H1 (cell line): ENCODE measurements at regions not wholly inside any gene's neighbourhood (a gene's known extent, or its start where the extent isn't known, plus 50 kb on each side); places are given as distances from the start of the nearest gene placed in this dataset.

ENCODE experiments used
- CTCF ChIA-PET: fragments of 300-600 bp; sonication (Branson Sonifier 250); formaldehyde crosslinking; loops from one replicate; lab custom pipeline; 2021; ENCODE audit not compliant: partially characterized antibody; lab: Charles Lee
- POLR2A ChIA-PET: fragments of 300-600 bp; sonication (Branson Sonifier 250); formaldehyde crosslinking; loops from one replicate; lab custom pipeline; 2021; ENCODE audit warnings: inconsistent platforms; ENCODE audit not compliant: partially characterized antibody; lab: Charles Lee
- DNase-seq, 2 experiments: peaks; one replicate each; pipeline versions ENCODE4 v3.0.0 to v3.0.0-alpha.2; 2010 to 2022; ENCODE audit warnings: low spot score in 2 of 2, low read depth in 1 of 2, mixed read lengths in 1 of 2
- FAIRE-seq: peaks from 2 replicates; lab custom pipeline; 2011; peaks lifted over from hg19 to GRCh38; lab: Jason Lieb, UNC
- H2AFZ ChIP-seq: 2 replicates; pipeline ENCODE4 v1.8.1; 2012; ENCODE audit warnings: low read length, inconsistent platforms
- H2AK5ac ChIP-seq: 2 replicates; pipeline ENCODE4 v1.6.1; 2013; ENCODE audit warnings: low read depth, low read length
- H2BK120ac ChIP-seq: replicated peaks from 2 replicates; pipeline ENCODE3; 2013; ENCODE audit warnings: low read depth, low read length, inconsistent platforms
- H2BK12ac ChIP-seq: 2 replicates; pipeline ENCODE4 v1.6.1; 2013; ENCODE audit warnings: low read depth, low read length
- H2BK15ac ChIP-seq: 2 replicates; pipeline ENCODE4 v1.6.1; 2013; ENCODE audit warnings: low read length
- H2BK20ac ChIP-seq: 2 replicates; pipeline ENCODE4 v1.6.1; 2013; ENCODE audit warnings: low read length
- H2BK5ac ChIP-seq: 2 replicates; pipeline ENCODE4 v1.6.1; 2013; ENCODE audit warnings: low read depth, low read length
- H3K14ac ChIP-seq: 2 replicates; pipeline ENCODE4 v1.6.1; 2013; ENCODE audit warnings: inconsistent platforms; ENCODE audit not compliant: insufficient read length
- H3K18ac ChIP-seq: 2 replicates; pipeline ENCODE4 v1.6.1; 2013; ENCODE audit warnings: low read length; ENCODE audit errors: extremely low read depth
- H3K23ac ChIP-seq: 2 replicates; pipeline ENCODE4 v1.6.1; 2013; ENCODE audit warnings: inconsistent platforms; ENCODE audit not compliant: insufficient read length
- H3K23me2 ChIP-seq: 2 replicates; pipeline ENCODE4 v1.6.1; 2013; ENCODE audit warnings: low read depth, low read length
- H3K27ac ChIP-seq: 2 replicates; pipeline ENCODE4 v1.6.1; 2011; ENCODE audit warnings: low read depth, low read length, inconsistent platforms
- H3K27me3 ChIP-seq, 4 experiments: replicated peaks in 1 of 4; 1 replicate in 1 of 4; 2 replicates in 3 of 4; pipeline versions ENCODE4 v1.6.1 to v1.8.1; 2011 to 2013; ENCODE audit warnings: low read length in 3 of 4, mild to moderate bottlenecking in 3 of 4, inconsistent platforms in 2 of 4, mixed read lengths in 2 of 4, moderate library complexity in 1 of 4; ENCODE audit not compliant: control insufficient read depth in 3 of 4, insufficient read depth in 3 of 4; ENCODE audit errors: extremely low read depth in 1 of 4
- H3K36me3 ChIP-seq, 4 experiments: 2 replicates each; pipeline versions ENCODE4 v1.6.1 to v1.8.1; 2011 to 2013; ENCODE audit warnings: mild to moderate bottlenecking in 4 of 4, low read length in 3 of 4, moderate library complexity in 2 of 4, control low read depth in 1 of 4, inconsistent platforms in 1 of 4; ENCODE audit not compliant: insufficient read depth in 4 of 4, control insufficient read depth in 2 of 4
- H3K4ac ChIP-seq: replicated peaks from 2 replicates; pipeline ENCODE3; 2013; ENCODE audit warnings: low read length, low read depth, mixed read lengths, inconsistent platforms; ENCODE audit not compliant: insufficient read length
- H3K4me1 ChIP-seq, 4 experiments: replicated peaks in 1 of 4; 1 replicate in 1 of 4; 2 replicates in 3 of 4; pipeline versions ENCODE4 v1.6.1 to v1.8.1; 2011 to 2013; ENCODE audit warnings: low read length in 3 of 4, inconsistent platforms in 2 of 4, mixed read lengths in 1 of 4; ENCODE audit not compliant: insufficient read depth in 4 of 4, control insufficient read depth in 3 of 4
- H3K4me2 ChIP-seq, 2 experiments: 2 replicates each; pipeline versions ENCODE4 v1.6.1 to v1.8.1; 2011 to 2013; ENCODE audit warnings: low read depth in 2 of 2, low read length in 2 of 2, control low read depth in 1 of 2, inconsistent platforms in 1 of 2, mild to moderate bottlenecking in 1 of 2; ENCODE audit not compliant: insufficient read depth in 1 of 2
- H3K4me3 ChIP-seq, 4 experiments: fragments of 200-600, 300-600 bp in 1 of 4; sonication (generic), shearing (Covaris generic), sonication (Bioruptor Twin) in 1 of 4; 2 replicates each; pipeline versions ENCODE4 v1.5.1 to v1.8.1; 2011 to 2016; ENCODE audit warnings: low read length in 4 of 4, low read depth in 3 of 4, control low read depth in 2 of 4, inconsistent platforms in 2 of 4, mild to moderate bottlenecking in 2 of 4, mixed read lengths in 1 of 4, moderate library complexity in 1 of 4; ENCODE audit not compliant: insufficient read depth in 2 of 4; ENCODE audit errors: extremely low read depth in 1 of 4
- H3K56ac ChIP-seq: replicated peaks from 2 replicates; pipeline ENCODE3; 2013; ENCODE audit warnings: low read depth, mild to moderate bottlenecking, mixed read lengths, low read length, inconsistent platforms; ENCODE audit not compliant: insufficient read length
- H3K79me1 ChIP-seq: 2 replicates; pipeline ENCODE4 v1.6.1; 2013; ENCODE audit warnings: low read depth, low read length, control low read depth
- H3K79me2 ChIP-seq, 2 experiments: 2 replicates each; pipeline versions ENCODE4 v1.6.1 to v1.8.1; 2012 to 2013; ENCODE audit warnings: low read length in 2 of 2, mild to moderate bottlenecking in 2 of 2, inconsistent platforms in 1 of 2; ENCODE audit not compliant: insufficient read depth in 2 of 2, control insufficient read depth in 1 of 2
- H3K9ac ChIP-seq, 4 experiments: replicated peaks in 1 of 4; 1 replicate in 1 of 4; 2 replicates in 3 of 4; pipeline versions ENCODE4 v1.6.1 to v1.8.1; 2011 to 2013; ENCODE audit warnings: low read depth in 3 of 4, low read length in 3 of 4, control low read depth in 2 of 4, mild to moderate bottlenecking in 2 of 4, moderate library complexity in 2 of 4, inconsistent platforms in 1 of 4; ENCODE audit errors: extremely low read depth in 1 of 4
- H3K9me3 ChIP-seq, 2 experiments: 2 replicates each; pipeline versions ENCODE4 v1.6.1 to v1.8.1; 2012 to 2013; ENCODE audit warnings: mild to moderate bottlenecking in 2 of 2, moderate library complexity in 2 of 2, control low read depth in 1 of 2, inconsistent platforms in 1 of 2, low read depth in 1 of 2, low read length in 1 of 2, mixed read lengths in 1 of 2; ENCODE audit not compliant: insufficient read depth in 2 of 2
- H4K20me1 ChIP-seq, 2 experiments: replicated peaks in 1 of 2; 2 replicates each; pipeline versions ENCODE3 to v1.8.1; 2011 to 2013; ENCODE audit warnings: inconsistent platforms in 2 of 2, low read length in 2 of 2, mild to moderate bottlenecking in 1 of 2; ENCODE audit not compliant: insufficient read depth in 2 of 2, control insufficient read depth in 1 of 2
- H4K5ac ChIP-seq: 2 replicates; pipeline ENCODE4 v1.6.1; 2013; ENCODE audit warnings: low read length, low read depth, mixed read lengths, inconsistent platforms; ENCODE audit not compliant: insufficient read length
- H4K8ac ChIP-seq: 2 replicates; pipeline ENCODE4 v1.8.0; 2013; ENCODE audit warnings: mild to moderate bottlenecking, moderate library complexity, low read length, inconsistent platforms; ENCODE audit not compliant: insufficient read depth; ENCODE audit errors: extremely low read depth
- H4K91ac ChIP-seq: replicated peaks from 2 replicates; pipeline ENCODE3; 2013; ENCODE audit warnings: low read length, mixed read lengths, inconsistent platforms; ENCODE audit not compliant: insufficient read length
- BRCA1 ChIP-seq: IDR thresholded peaks from 2 replicates; pipeline ENCODE4 v1.6.1; 2012; ENCODE audit warnings: low read depth, low read length, improper control_type of control experiment
- HDAC6 ChIP-seq: IDR thresholded peaks from one replicate; pipeline ENCODE4 v1.7.1; 2012; ENCODE audit warnings: low read depth, mild to moderate bottlenecking, inconsistent platforms, low read length, moderate library complexity
- JUN ChIP-seq: IDR thresholded peaks from 2 replicates; pipeline ENCODE4 v1.6.1; 2011; ENCODE audit warnings: low read depth, mild to moderate bottlenecking, improper control_type of control experiment, low read length
- KDM5A ChIP-seq: fragments of 200-600 bp; IDR thresholded peaks from 2 replicates; pipeline ENCODE4 v1.7.1; 2012; ENCODE audit warnings: mild to moderate bottlenecking, low read length, inconsistent platforms, mixed read lengths
- POU5F1 ChIP-seq: IDR thresholded peaks from 2 replicates; pipeline ENCODE4 v1.6.1; 2011; ENCODE audit warnings: low read depth, mild to moderate bottlenecking, low read length, moderate library complexity
- RNF2 ChIP-seq: fragments of 200-900, 300-1000 bp; sonication (generic); IDR thresholded peaks from 2 replicates; pipeline ENCODE4 v1.7.1; 2016; ENCODE audit warnings: borderline replicate concordance, low read depth, mild to moderate bottlenecking, antibody characterized with exemption, low read length; ENCODE audit not compliant: poor library complexity, severe bottlenecking; ENCODE audit errors: missing control alignments
- SIN3A ChIP-seq, 2 experiments: IDR thresholded peaks in 1 of 2; conservative IDR thresholded peaks in 1 of 2; 2 replicates each; pipeline ENCODE4 v1.6.1; 2011 to 2012; ENCODE audit warnings: low read length in 2 of 2, improper control_type of control experiment in 1 of 2, low read depth in 1 of 2, mild to moderate bottlenecking in 1 of 2
- YY1 ChIP-seq: IDR thresholded peaks from 2 replicates; pipeline ENCODE4 v1.6.1; 2011; ENCODE audit warnings: low read depth, mild to moderate bottlenecking, low read length
- ZNF274 ChIP-seq: IDR thresholded peaks from 2 replicates; pipeline ENCODE4 v1.7.0; 2012; ENCODE audit warnings: low read length, borderline replicate concordance; ENCODE audit errors: extremely low read depth
- WGBS, 2 experiments: shearing (Covaris generic) in 1 of 2; methylation state at CpG; one replicate each; pipeline versions ENCODE4 v1.1.6 to v1.1.7; 2013 to 2015; ENCODE audit warnings: low lambda C conversion rate in 2 of 2, mixed read lengths in 2 of 2, inconsistent platforms in 1 of 2, low coverage in 1 of 2, missing lambda C conversion rate in 1 of 2; ENCODE audit not compliant: insufficient replicate concordance in 2 of 2, insufficient coverage in 1 of 2, insufficient read length in 1 of 2; ENCODE audit errors: extremely low coverage in 1 of 2, missing lambda C conversion rate in 1 of 2; 5-methylcytosine and 5-hydroxymethylcytosine counted together

DNA sequence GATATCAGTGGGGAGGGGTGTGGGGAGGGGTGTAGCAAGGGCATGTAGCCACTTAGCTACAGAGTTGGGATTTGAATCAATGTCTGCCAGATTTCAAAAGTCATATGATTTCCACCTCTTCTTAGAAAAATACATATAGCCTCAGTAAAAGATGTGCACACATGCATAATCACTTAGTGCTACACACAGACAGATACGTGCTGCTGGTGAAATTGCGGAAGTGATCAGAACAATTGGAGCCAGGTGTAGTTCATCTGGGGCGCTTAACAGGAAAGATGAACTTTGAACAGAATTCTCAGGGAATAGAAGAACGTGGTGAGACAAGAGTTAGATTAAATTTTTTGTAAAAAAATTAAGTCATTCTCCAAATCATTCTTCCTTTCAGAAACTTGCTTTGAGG is 333.1 kb downstream of the KCNRG start:
- H2BK120ac ChIP-seq, result no peak overlapping the region
- 90% methylated on average over 4 of the region's 4 CpGs; no CpG with 5 or more reads in 1 of the 2 experiments for WGBS, 2 experiments
- CTCF ChIA-PET, result no interaction called here

More for the DNA sequence above, 333.1 kb downstream of the KCNRG start:
- Histone ChIP-seq H4K91ac (no peak overlapping the region), H3K36me3 (no peaks in the 10 kb centered on the region), H2AK5ac (no peak overlapping the region), H4K8ac (no peak overlapping the region), H3K23ac (no peak overlapping the region), H3K27me3 (no peaks in the 10 kb centered on the region), H3K4me1 (no peaks in the 10 kb centered on the region), H3K9ac (no peak overlapping the region), H3K4me2 (no peak overlapping the region), H3K79me2 (no peaks in the 10 kb centered on the region), H2BK20ac (no peak overlapping the region), H3K27ac (no peak overlapping the region), H3K23me2 (no peaks in the 10 kb centered on the region), H3K18ac (no peak overlapping the region), H2BK15ac (no peak overlapping the region), H3K56ac (no peak overlapping the region), H2BK12ac (no peak overlapping the region), H2AFZ (no peak overlapping the region), H4K5ac (no peak overlapping the region)
- POLR2A ChIA-PET, result no interaction called here
- FAIRE-seq, result no peak
- TF ChIP-seq HDAC6, result no peak
- TF ChIP-seq BRCA1, result no peak
- no peak for TF ChIP-seq SIN3A (conservative IDR thresholded peaks at IDR 0.05 in 1 of 2, IDR thresholded peaks at IDR 0.05 in 1 of 2; ENCODE audit: low read depth in 1 of 2, low read length in 2 of 2)
- TF ChIP-seq RNF2, result no peak
- no peak for TF ChIP-seq KDM5A
- no peak for TF ChIP-seq ZNF274
- TF ChIP-seq POU5F1, result no peak
- no peak for TF ChIP-seq YY1
- TF ChIP-seq JUN, result no peak
- TF ChIP-seq, all 59 proteins: peak for 0
- H3K4me3 ChIP-seq, result no peak overlapping the region
- no peaks in the 10 kb centered on the region for H3K79me1 ChIP-seq
- no peak overlapping the region for H2BK5ac ChIP-seq
- H3K4ac ChIP-seq, result no peak overlapping the region
- H3K14ac ChIP-seq, result no peak overlapping the region
- no peak for DNase-seq
- no peaks in the 10 kb centered on the region for H4K20me1 ChIP-seq
- no peaks in the 10 kb centered on the region for H3K9me3 ChIP-seq
